Stimulated activated CD4-positive, alpha-beta T cell treated with anti-CD3 and anti-CD28 coated beads, Interleukin-1b, Interleukin-23, amount 100 ng/mL, for 24 hours (primary cell): ENCODE measurements at regions not wholly inside any gene's neighbourhood (a gene's known extent, or its start where the extent isn't known, plus 50 kb on each side); places are given as distances from the start of the nearest gene placed in this dataset.
A peak's percentile ranks its signal among the peaks of the same experiment; 100 is the strongest.

ENCODE experiments used
- DNase-seq, 4 experiments: peaks; one replicate each; pipeline ENCODE4 v3.0.0-alpha.2; 2020; ENCODE audit warnings: low read depth in 4 of 4, low spot score in 1 of 4

- DNase-seq = peak in 1 of 4 experiments; percentile 15
Measured at GRCh38 chr18:76131738-76132137, 363.3 kb downstream of the ZNF516 start.

GRCh38 chr18:76130845-76131244 lies 364.2 kb downstream of the ZNF516 start:
- no peak for DNase-seq

- DNase-seq = no peak
Measured at GRCh38 chr18:76126327-76126726, 368.7 kb downstream of the ZNF516 start.

- DNase-seq = no peak
Measured at GRCh38 chr18:76121011-76121410, 374.0 kb downstream of the ZNF516 start.

- no peak for DNase-seq
Measured at GRCh38 chr18:76115580-76115979, 379.5 kb downstream of the ZNF516 start.

GRCh38 chr18:76113101-76113500 lies 381.9 kb downstream of the ZNF516 start:
- no peak for DNase-seq

GRCh38 chr18:76102626-76103025 lies 392.4 kb downstream of the ZNF516 start:
- DNase-seq = no peak

- no peak for DNase-seq
Measured at GRCh38 chr18:76102156-76102555, 392.9 kb downstream of the ZNF516 start.

GRCh38 chr18:76099931-76100457 lies 395.0 kb downstream of the ZNF516 start:
- DNase-seq = no peak

- no peak for DNase-seq
Measured at GRCh38 chr18:76098674-76099411, 396.2 kb downstream of the ZNF516 start.

GRCh38 chr18:76081536-76081935 lies 413.5 kb downstream of the ZNF516 start:
- DNase-seq = no peak

- DNase-seq = no peak
Measured at GRCh38 chr18:76080430-76080829, 414.6 kb downstream of the ZNF516 start.

GRCh38 chr18:76075777-76076176 lies 419.3 kb downstream of the ZNF516 start:
- DNase-seq = no peak

GRCh38 chr18:76064998-76065397 lies 430.0 kb downstream of the ZNF516 start:
- no peak for DNase-seq

- DNase-seq = no peak
Measured at GRCh38 chr18:76058146-76058545, 436.9 kb downstream of the ZNF516 start.

- no peak for DNase-seq
Measured at GRCh38 chr18:76057386-76057785, 437.7 kb downstream of the ZNF516 start.

GRCh38 chr18:76056471-76057110 lies 438.5 kb downstream of the ZNF516 start:
- DNase-seq = no peak

- DNase-seq = no peak
Measured at GRCh38 chr18:76055578-76055977, 439.5 kb downstream of the ZNF516 start.

GRCh38 chr18:76055025-76055424 lies 440.0 kb downstream of the ZNF516 start:
- DNase-seq = no peak

- DNase-seq = no peak
Measured at GRCh38 chr18:76054156-76054555, 440.9 kb downstream of the ZNF516 start.

GRCh38 chr18:76053551-76053950 lies 441.5 kb downstream of the ZNF516 start:
- DNase-seq = no peak

GRCh38 chr18:76052227-76052595 lies 442.8 kb downstream of the ZNF516 start:
- DNase-seq = no peak
